Muscle of arm (tissue), 1 donor: ENCODE measurements at regions not wholly inside any gene's neighbourhood (a gene's known extent, or its start where the extent isn't known, plus 50 kb on each side); places are given as distances from the start of the nearest gene placed in this dataset.
"Not testable (repeated sequence)": the region's sequence is repeated elsewhere in the genome, so short reads cannot be mapped to it uniquely, and the experiment has no call there.

Experiments
- DNase-seq: peaks from one replicate; pipeline ENCODE4 v3.0.0-alpha.2; 2013

DNA sequence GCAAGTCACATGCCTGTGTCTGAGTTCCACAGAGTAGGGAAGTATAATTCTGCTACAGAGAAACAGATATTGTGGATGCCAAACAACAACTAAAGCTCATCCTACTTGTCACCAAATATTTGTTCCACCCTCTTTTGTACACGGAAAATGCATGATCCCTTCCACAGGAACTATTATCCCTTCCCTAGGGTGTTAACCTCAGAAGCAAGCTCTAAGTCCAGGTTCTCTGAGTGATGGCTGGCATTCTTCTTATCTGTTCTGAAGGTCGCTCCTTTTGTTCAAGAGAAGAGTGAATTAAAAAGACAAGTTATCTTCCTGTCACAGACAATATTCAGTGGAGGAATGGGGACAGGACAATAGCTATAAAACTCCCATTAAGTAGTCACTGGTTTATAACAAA is 460.1 kb upstream of the GCFC2 start:
- DNase-seq = no peak

- DNase-seq = no peak
Measured at GRCh38 chr2:76170009-76170384, 459.3 kb upstream of the GCFC2 start.

DNA sequence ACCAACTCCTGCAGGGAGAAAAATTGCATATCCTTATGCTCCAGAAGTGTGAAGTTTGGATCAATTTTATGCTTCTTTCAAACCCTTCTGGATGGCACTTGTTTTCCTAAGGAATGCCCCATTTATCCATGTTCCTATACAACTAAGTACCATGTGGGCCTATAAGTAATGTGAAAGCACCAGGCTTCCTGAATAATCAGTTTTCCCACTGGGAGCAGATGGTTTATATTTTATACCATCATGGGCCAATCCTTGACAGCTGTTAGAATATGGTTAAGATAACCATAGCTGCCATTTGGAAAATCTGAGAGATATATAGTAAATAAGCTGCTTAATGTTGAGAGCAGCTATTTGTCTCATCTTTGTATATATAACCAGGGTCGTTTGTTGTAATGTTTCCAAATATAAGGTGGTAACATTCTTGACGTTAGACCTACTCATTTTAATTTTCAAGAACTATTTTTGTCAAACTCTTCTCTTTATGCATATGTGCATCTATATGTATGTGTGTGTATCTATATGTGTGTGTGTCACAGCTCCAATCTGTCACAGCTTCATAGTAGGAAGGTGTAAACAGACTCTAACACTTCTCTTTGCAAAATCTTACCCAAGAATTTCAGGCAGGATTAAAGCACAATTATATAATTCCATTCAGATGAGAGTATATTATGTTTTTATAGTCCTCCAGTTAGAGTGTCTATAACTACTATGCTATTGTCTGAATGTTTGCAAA is 458.7 kb upstream of the GCFC2 start:
- no peak for DNase-seq

DNA sequence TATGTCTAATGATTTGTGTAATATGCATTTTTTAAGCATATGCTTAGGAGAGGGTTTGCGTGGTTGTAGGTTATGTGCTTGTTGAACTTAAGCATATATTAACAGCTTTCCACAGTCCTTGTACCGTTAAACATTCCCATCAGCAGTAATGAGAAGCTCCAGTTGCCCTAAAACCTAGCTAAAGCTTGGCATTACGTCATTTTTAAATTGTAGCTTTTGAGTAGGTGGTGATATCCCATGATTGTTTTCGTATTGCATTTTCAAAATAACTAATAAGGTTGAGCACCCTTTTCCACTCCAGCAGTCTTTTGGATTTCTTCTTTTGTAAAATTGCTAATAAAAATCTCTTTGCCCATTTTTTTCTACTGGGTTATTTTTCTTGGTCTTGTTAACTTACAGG is 453.1 kb upstream of the GCFC2 start:
- no peak for DNase-seq

DNA sequence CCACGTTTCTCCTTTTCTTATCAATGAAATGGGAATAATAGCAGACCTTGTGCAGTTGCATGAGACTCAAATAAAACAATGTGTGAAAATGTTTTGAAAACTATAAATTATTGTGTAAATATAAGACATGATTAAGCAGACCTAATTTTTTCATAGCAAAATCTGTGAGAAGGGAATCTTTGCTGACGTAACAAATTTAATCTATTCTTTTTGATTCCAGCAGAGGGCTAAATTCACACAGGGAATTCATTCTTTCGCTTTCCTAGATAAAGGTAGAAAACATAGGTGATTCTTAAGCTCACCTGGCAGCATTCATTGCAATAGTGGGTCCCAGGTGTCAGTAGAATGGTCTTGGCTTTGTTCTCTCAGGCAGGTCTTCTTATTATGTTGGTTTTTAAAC is 450.0 kb upstream of the GCFC2 start:
- DNase-seq = no peak

DNA sequence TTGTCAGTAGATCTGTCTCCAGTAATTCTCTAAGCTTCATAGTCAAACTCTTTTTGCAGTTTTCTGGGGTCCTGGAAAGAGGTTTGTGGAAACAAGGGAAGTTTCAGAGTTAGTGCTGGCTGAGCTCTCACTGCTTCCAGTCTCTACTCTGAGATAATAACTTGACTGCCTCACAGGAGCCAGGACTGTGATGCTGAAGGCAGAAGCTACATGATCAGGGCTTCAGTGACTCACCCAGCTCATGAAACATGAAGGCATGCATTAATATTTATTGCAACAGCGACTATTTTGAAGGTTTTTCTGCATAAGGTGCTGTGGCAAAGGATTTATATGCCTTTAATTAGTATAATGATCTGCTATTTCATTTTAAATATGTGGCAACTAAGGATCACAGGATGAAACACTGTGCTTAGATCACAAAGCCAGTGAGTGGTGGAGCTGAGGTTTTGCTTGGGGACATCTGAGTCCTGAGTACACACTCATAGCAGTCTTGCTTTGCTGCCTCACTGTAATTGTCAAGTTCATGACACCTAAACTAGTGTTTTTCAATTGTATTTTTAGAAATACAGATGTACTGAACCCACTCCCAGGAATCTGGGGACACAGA is 448.4 kb upstream of the GCFC2 start:
- DNase-seq = no peak

DNA sequence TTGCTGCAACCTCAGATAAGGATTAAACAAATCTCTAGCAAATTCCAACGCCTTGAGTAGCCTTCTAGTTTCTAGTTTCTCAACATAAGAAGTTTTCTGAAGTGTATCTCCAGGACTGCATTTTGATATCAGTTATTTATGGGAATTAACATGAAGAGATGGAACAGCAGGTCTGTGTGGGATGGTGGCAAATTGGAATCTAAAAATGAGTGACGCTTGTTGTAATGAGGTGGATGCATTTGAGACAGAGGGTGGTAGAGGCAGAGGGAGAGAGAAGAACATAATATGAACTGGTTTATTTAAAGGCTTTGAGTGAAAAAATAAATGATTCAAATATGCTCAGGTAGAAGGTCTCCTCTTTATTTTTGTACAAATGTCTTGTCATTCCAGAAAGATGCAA is 446.8 kb upstream of the GCFC2 start:
- no peak for DNase-seq

DNA sequence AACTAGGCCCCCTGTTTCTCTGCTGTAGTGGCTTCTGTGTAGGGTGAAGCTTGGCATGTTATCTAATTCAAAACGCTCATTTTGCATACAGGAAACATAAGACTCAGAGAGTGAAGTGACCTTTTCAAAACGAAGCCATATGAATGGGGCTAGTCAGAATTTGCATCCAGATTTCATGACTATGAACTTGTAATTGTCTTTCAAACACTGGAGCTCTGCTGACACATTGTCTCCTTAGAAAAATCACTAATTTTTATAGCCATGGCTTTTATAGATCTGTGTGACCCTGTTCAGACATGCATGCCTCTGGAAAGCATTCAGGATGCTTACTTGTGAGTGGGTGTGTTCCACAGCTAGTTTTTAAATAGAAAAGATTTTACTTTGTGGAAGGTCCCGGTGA is 444.3 kb upstream of the GCFC2 start:
- DNase-seq = no peak

GRCh38 chr2:76149846-76150245 is 439.1 kb upstream of the GCFC2 start:
- no peak for DNase-seq

- not testable (repeated sequence) for DNase-seq
Measured at GRCh38 chr2:76139303-76139702, 428.6 kb upstream of the GCFC2 start.

GRCh38 chr2:76128622-76129021 is 417.9 kb upstream of the GCFC2 start:
- no peak for DNase-seq

DNA sequence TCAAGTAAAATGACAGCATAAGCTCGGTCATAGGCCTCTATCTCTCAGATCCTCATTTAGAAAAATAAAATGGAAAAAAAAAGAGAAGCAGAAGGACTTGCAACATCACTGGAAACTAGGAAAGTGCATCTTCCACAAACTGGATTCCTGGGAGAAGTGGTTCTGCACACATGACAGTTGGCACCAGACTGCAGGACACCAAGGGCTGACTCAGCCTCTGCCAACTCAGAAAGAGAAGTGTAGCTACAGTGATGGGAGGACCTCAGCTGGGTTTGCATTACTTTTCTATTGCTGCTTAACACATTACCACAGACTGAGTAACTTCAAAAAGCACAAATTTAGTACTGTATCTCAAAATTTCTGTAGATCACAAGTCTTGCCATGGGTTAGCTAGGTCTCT is 409.5 kb upstream of the GCFC2 start:
- DNase-seq = no peak

DNA sequence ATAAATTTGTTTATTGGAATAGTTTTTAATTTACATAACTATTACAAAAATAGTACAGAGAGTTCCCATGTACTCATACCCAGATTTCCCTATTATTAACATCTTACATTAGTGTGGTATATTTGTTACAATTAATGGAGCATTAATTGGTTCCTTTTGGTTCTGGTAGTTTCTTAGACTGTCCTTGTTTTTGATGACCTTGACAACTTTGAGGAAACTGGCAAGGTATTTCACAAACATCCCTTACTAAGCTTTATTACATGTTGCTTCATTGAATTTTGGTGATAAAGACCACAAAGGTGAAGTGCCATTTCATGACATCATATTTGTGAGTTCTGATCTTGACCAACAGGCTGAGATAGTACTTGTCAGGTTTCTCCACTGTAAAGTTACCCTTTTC is 379.0 kb upstream of the GCFC2 start:
- DNase-seq = no peak

DNA sequence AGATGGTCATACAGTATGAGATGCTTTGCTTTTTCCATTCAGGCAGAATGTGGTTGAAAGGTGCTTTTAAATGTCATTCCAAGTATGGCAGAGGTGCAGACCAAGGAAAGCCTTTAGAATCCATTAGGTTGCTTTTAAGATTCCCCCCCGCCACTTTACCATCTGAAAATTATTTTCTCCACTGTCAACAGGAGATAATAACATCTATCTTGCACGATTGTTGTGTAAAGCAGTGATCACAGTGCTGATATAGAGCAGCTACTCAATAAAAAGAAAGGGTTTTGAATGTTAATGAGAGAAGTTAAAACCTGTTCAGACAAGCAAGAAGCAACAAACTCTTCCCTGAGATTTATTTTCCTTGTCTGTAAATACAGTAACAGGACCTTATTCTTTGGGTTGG is 372.5 kb upstream of the GCFC2 start:
- DNase-seq = no peak

DNA sequence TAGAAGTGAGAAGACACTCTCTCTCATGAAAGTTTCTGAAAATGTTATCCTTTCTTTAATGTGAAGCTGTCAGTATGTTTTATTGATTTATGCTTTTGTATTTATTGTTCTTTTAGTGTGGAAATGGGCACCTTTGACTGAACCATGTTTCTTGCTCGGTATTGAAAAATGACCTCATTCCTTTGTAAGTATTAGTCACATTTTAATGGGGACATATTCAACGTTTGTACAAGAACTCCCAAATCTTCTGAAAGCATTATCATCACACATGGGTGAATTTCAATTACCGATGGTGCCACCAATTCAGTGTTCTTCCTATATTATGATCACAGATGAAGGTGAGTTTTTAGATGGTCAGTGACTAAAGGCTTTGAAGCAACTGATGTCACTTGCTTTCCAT is 371.8 kb upstream of the GCFC2 start:
- DNase-seq = no peak

GRCh38 chr2:76080154-76080553 is 369.4 kb upstream of the GCFC2 start:
- no peak for DNase-seq

GRCh38 chr2:76075126-76075525 is 364.4 kb upstream of the GCFC2 start:
- DNase-seq = no peak

DNA sequence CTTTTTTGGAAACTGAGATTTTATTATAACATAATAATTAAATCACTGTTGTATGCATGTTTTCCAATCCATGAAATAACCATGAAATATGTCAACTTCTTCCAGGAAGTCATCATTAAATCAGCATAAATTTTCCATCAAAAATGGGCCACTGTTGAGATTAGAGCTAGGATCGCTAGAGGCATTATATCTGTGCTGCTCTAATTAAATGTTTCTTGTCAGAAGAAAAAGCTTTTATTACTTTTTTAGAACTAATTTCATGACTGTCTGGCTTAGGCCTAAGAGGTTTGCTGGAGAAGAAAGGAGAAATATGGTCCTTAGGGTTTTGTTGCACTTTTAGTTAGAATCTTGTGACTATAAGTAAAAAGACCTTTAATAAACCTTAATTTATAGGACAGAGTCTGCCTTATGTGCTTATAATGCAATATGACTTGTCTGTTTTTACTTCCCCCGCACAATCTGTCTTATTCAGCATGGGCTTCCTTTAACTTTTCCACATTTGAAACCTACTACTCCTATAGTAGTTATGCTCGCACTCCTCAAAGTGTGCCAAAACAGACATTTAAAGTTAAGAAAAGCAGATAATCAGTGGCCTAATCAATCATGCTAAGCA is 363.4 kb upstream of the GCFC2 start:
- DNase-seq = no peak

- no peak for DNase-seq
Measured at GRCh38 chr2:76050196-76050595, 339.5 kb upstream of the GCFC2 start.

DNA sequence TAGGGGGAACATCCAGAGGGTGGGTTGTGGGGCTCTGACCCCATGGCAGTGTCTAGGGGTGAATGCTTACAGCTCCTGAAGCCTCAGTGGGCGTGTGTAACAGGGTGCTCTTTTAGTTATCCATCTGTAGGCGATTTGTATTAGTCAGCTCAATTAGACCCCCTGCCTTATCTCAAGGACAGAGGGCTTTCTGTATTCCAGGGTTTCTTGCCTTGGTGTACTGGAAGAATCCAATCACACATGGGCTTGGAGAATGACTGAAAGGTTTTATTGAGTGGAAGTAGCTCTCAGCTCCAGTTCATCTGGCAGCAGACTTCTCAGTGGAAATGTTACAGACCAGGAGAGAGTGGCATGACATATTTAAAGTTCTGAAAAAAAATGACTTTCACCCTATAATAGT is 334.0 kb upstream of the GCFC2 start:
- no peak for DNase-seq

- DNase-seq = no peak
Measured at GRCh38 chr2:76039505-76039904, 328.8 kb upstream of the GCFC2 start.

DNA sequence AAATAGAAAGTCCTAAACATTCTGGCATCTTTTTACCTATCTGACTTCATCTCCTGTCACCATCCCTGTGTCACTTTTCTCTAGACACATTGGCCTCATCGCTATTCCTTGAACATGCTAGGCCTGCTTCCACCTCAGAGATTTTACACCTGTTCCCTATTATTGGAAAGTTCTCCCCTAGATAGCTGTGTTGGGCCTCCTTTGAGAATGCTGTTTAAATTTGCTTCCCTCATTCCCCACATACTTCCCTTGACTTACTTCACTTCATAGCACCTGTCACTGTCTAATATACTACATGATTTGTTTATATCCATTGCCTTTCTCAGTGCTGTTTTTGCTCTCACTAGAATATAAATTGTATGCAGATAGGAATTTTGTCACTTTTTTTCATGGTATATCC is 317.0 kb upstream of the GCFC2 start:
- DNase-seq = no peak

- DNase-seq = peak; percentile 12
Measured at GRCh38 chr2:76019128-76019527, 308.4 kb upstream of the GCFC2 start.

DNA sequence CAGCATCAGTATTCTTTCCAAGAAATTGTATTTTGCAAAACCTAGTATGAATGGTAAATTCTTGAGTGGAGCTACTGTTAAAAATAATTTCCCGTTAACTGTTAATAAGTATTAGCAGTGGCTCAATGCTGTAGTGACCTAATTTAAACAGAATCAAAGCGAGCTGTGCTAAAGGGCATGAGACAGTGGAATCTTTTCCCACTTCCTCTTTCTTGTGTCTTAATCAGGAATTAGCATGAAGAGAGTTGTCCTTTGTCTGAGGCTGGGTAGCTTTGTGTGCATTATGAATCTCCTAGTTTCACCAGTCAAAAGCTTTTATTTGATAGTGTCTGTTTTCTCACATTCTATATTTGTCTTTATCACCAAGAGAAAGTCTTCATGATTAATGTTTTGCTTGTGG is 298.8 kb upstream of the GCFC2 start:
- DNase-seq = no peak
